GM23248 (cell line): ENCODE measurements at regions not wholly inside any gene's neighbourhood (a gene's known extent, or its start where the extent isn't known, plus 50 kb on each side); places are given as distances from the start of the nearest gene placed in this dataset.

Experiments used
- EZH2 ChIP-seq: fragments of 200-600 bp; sonication (generic); IDR thresholded peaks from 2 replicates; pipeline ENCODE4 v1.6.1; 2018; ENCODE audit warnings: antibody characterized with exemption, mild to moderate bottlenecking; ENCODE audit not compliant: insufficient read depth, poor library complexity, severe bottlenecking
- EZH2phosphoT487 ChIP-seq: fragments of 200-600 bp; sonication (generic); IDR thresholded peaks from 2 replicates; pipeline ENCODE4 v1.6.1; 2018; ENCODE audit warnings: antibody characterized with exemption, moderate library complexity, mild to moderate bottlenecking, low read depth; ENCODE audit not compliant: insufficient read depth

GRCh38 chr13:111462944-111463343, 142.5 kb downstream of the TEX29 start:
- no peak for TF ChIP-seq EZH2
- TF ChIP-seq EZH2phosphoT487 = no peak
